ENCODE measurements at regions not wholly inside any gene's neighbourhood (a gene's known extent, or its start where the extent isn't known, plus 50 kb on each side); places are given as distances from the start of the nearest gene placed in this dataset.

DNA sequence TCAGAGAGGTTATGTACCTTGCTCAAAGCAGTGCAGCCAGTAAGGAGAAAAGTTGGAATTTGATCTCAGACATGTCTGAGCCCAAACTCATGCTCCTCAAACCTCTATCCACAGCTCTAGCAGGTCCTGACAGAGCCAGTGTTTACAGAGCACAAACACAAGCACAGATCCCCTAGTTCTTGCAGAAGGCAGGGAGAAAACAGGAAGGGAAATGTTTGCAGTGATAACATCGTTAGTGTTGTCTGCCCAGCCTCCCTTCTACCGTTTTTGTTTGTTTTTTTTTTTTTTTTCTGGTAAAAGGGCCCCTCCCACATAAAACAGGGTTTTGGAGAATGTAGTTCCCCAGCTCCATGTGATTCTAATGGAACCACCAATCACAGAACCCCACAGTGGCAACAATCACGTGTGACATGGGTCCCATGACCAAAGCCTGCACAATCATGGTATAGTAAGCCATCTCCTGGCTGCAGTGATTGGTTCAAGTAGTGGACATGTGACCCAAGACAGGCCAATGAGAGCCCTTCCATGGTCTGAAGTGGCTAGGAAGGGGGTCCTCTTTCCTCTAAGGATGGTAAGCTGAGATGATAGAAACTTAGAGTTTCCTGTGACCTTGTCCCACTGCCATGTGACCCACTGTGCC, 513.4 kb downstream of the MED13L start:
- Histone ChIP-seq H3K9me3 (ENCODE audit: control insufficient read depth, insufficient read depth, low read depth, low read length) (no peaks in the 10 kb centered on the region), H3K27me3 (ENCODE audit: control insufficient read depth, insufficient read depth, low read length) (no peaks in the 10 kb centered on the region), H3K9ac (ENCODE audit: insufficient read depth, low read length) (no peak overlapping the region), H3K4me1 (ENCODE audit: control insufficient read depth, extremely low read depth, insufficient read depth, low read length) (no peaks in the 10 kb centered on the region), H3K4me3 (replicated peaks in 1 of 4; ENCODE audit: control extremely low read depth in 1 of 4, insufficient read depth in 1 of 4, low read depth in 3 of 4, low read length in 4 of 4) (no peak overlapping the region), H2AFZ (ENCODE audit: low read length) (no peak overlapping the region), H4K20me1 (ENCODE audit: control insufficient read depth, extremely low read depth, insufficient read depth, low read length) (no peaks in the 10 kb centered on the region), H3K36me3 (ENCODE audit: control insufficient read depth, insufficient read depth, low read length) (no peaks in the 10 kb centered on the region), H3K4me2 (ENCODE audit: extremely low read depth, insufficient read depth, low read length) (no peak overlapping the region), H3K27ac (ENCODE audit: insufficient read depth, low read length) (no peak overlapping the region), H3K79me2 (ENCODE audit: control insufficient read depth, insufficient read depth, low read length) (no peaks in the 10 kb centered on the region)
- no peak for DNase-seq (ENCODE audit: low read depth in 2 of 2)
- no peak for TF ChIP-seq EZH2 (IDR thresholded peaks at IDR 0.05; ENCODE audit: low read length, missing control alignments)
- TF ChIP-seq, protein P1, sequence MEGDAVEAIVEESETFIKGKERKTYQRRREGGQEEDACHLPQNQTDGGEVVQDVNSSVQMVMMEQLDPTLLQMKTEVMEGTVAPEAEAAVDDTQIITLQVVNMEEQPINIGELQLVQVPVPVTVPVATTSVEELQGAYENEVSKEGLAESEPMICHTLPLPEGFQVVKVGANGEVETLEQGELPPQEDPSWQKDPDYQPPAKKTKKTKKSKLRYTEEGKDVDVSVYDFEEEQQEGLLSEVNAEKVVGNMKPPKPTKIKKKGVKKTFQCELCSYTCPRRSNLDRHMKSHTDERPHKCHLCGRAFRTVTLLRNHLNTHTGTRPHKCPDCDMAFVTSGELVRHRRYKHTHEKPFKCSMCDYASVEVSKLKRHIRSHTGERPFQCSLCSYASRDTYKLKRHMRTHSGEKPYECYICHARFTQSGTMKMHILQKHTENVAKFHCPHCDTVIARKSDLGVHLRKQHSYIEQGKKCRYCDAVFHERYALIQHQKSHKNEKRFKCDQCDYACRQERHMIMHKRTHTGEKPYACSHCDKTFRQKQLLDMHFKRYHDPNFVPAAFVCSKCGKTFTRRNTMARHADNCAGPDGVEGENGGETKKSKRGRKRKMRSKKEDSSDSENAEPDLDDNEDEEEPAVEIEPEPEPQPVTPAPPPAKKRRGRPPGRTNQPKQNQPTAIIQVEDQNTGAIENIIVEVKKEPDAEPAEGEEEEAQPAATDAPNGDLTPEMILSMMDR (conservative IDR thresholded peaks at IDR 0.05 in 1 of 2, IDR thresholded peaks at IDR 0.05 in 1 of 2; ENCODE audit: low read depth in 1 of 2, low read length in 2 of 2): no peak

DNA sequence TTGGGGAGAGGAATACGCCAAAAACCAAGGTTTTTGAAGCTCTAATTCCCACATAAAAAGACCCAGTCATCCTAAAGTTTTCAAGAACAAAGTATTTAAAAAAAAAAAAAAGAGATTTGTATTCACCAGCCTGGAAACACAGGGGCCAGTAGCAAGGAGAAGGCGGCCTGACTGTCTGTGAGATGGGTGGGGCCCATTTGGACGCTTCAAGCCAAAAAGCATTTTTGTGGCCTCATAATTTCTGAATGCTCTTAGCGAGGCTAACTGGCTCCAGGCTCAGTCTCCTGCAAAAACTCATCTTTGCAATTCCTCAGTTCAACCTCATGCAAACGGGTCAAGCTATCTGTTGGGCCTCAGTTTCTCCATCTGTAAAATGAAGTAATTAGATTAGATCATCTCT, 514.1 kb downstream of the MED13L start:
- Histone ChIP-seq H3K79me2 (ENCODE audit: control insufficient read depth, insufficient read depth, low read length) (no peaks in the 10 kb centered on the region), H3K4me1 (ENCODE audit: control insufficient read depth, extremely low read depth, insufficient read depth, low read length) (no peaks in the 10 kb centered on the region), H3K9me3 (ENCODE audit: control insufficient read depth, insufficient read depth, low read depth, low read length) (no peaks in the 10 kb centered on the region), H4K20me1 (ENCODE audit: control insufficient read depth, extremely low read depth, insufficient read depth, low read length) (no peaks in the 10 kb centered on the region), H3K27me3 (ENCODE audit: control insufficient read depth, insufficient read depth, low read length) (no peaks in the 10 kb centered on the region), H3K4me3 (replicated peaks in 1 of 4; ENCODE audit: control extremely low read depth in 1 of 4, insufficient read depth in 1 of 4, low read depth in 3 of 4, low read length in 4 of 4) (no peak overlapping the region), H3K9ac (ENCODE audit: insufficient read depth, low read length) (no peak overlapping the region), H3K4me2 (ENCODE audit: extremely low read depth, insufficient read depth, low read length) (no peak overlapping the region), H3K36me3 (ENCODE audit: control insufficient read depth, insufficient read depth, low read length) (no peaks in the 10 kb centered on the region), H2AFZ (ENCODE audit: low read length) (no peak overlapping the region), H3K27ac (ENCODE audit: insufficient read depth, low read length) (no peak overlapping the region)
- TF ChIP-seq EZH2 (IDR thresholded peaks at IDR 0.05; ENCODE audit: low read length, missing control alignments): no peak
- TF ChIP-seq, protein P1 (conservative IDR thresholded peaks at IDR 0.05 in 1 of 2, IDR thresholded peaks at IDR 0.05 in 1 of 2; ENCODE audit: low read depth in 1 of 2, low read length in 2 of 2): no peak
- peak in 1 of 2 donors; percentile 56 for DNase-seq (ENCODE audit: low read depth in 2 of 2)

DNA sequence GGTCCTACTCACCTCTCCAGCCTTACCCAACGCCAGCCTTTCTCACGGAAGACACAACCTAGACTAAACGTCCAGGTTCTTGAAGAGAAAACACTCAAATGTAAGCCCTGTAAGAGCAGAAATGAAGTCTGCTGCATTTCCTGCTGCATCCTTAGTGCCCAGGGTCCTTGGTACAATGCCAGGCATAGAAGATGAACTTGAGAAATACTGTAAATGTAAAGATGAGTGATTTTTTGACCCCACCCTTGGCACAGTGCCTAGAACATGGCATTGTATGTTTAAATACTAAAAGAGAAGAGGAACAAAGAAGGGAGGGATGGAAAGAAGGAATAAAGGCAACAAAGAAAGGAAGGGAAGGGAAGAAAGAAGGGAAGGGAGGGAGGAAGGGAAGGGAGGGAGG, 514.6 kb downstream of the MED13L start:
- Histone ChIP-seq H3K9me3 (ENCODE audit: control insufficient read depth, insufficient read depth, low read depth, low read length) (no peaks in the 10 kb centered on the region), H2AFZ (ENCODE audit: low read length) (no peak overlapping the region), H3K9ac (ENCODE audit: insufficient read depth, low read length) (no peak overlapping the region), H3K4me2 (ENCODE audit: extremely low read depth, insufficient read depth, low read length) (no peak overlapping the region), H3K4me3 (replicated peaks in 1 of 4; ENCODE audit: control extremely low read depth in 1 of 4, insufficient read depth in 1 of 4, low read depth in 3 of 4, low read length in 4 of 4) (no peak overlapping the region), H3K27ac (ENCODE audit: insufficient read depth, low read length) (no peak overlapping the region), H4K20me1 (ENCODE audit: control insufficient read depth, extremely low read depth, insufficient read depth, low read length) (no peaks in the 10 kb centered on the region), H3K27me3 (ENCODE audit: control insufficient read depth, insufficient read depth, low read length) (no peaks in the 10 kb centered on the region), H3K4me1 (ENCODE audit: control insufficient read depth, extremely low read depth, insufficient read depth, low read length) (no peaks in the 10 kb centered on the region), H3K36me3 (ENCODE audit: control insufficient read depth, insufficient read depth, low read length) (no peaks in the 10 kb centered on the region), H3K79me2 (ENCODE audit: control insufficient read depth, insufficient read depth, low read length) (no peaks in the 10 kb centered on the region)
- peak in 1 of 2 donors; percentile 29 for DNase-seq (ENCODE audit: low read depth in 2 of 2)
- no peak for TF ChIP-seq EZH2 (IDR thresholded peaks at IDR 0.05; ENCODE audit: low read length, missing control alignments)

Data from fibroblast of lung (primary cell).